B cell (primary cell): ENCODE measurements at regions not wholly inside any gene's neighbourhood (a gene's known extent, or its start where the extent isn't known, plus 50 kb on each side); places are given as distances from the start of the nearest gene placed in this dataset.

Experiments used
- ATAC-seq: fragments of 200-7000 bp; cut with Tn5 transposase; one replicate; pipeline ENCODE4 v1.10.0; 2021; ENCODE audit warnings: low read depth, mild to moderate bottlenecking, moderate number of reproducible peaks, moderate library complexity
- CTCF ChIA-PET: fragments of 350-600 bp; sonication (Branson Sonifier 250); formaldehyde crosslinking; loops from one replicate; lab custom pipeline; 2021; ENCODE audit warnings: antibody characterized with exemption, inconsistent platforms; lab: Charles Lee
- POLR2A ChIA-PET: fragments of 350-600 bp; sonication (Branson Sonifier 250); formaldehyde crosslinking; loops from one replicate; lab custom pipeline; 2021; ENCODE audit warnings: antibody characterized with exemption; lab: Charles Lee
- DNase-seq: peaks from one replicate; pipeline ENCODE4 v3.0.0; 2013
- H2AFZ ChIP-seq: 2 replicates; pipeline ENCODE4 v1.6.1; 2012; ENCODE audit warnings: mild to moderate bottlenecking, low read depth, low read length; ENCODE audit not compliant: insufficient read depth, poor library complexity, severe bottlenecking
- H3K27ac ChIP-seq, 2 donors: 1 replicate in 1 of 2; 2 replicates in 1 of 2; pipeline ENCODE4 v1.5.1; 2012 to 2013; ENCODE audit warnings: low read length in 2 of 2, mild to moderate bottlenecking in 2 of 2, moderate library complexity in 1 of 2
- H3K27me3 ChIP-seq, 4 experiments: fragments of 200-600 bp in 1 of 4; sonication (generic) in 1 of 4; replicated peaks in 1 of 4; 1 replicate in 2 of 4; 2 replicates in 2 of 4; pipeline versions ENCODE4 v1.6.1 to v1.7.0; 2013 to 2016; ENCODE audit warnings: low read length in 3 of 4, mild to moderate bottlenecking in 2 of 4, mixed read lengths in 1 of 4, moderate library complexity in 1 of 4; ENCODE audit not compliant: insufficient read depth in 4 of 4, control insufficient read depth in 3 of 4; ENCODE audit errors: control extremely low read depth in 1 of 4
- H3K36me3 ChIP-seq, 2 experiments: replicated peaks in 1 of 2; 1 replicate in 1 of 2; 2 replicates in 1 of 2; pipeline versions ENCODE4 v1.6.1 to v1.7.1; 2013; ENCODE audit warnings: low read length in 1 of 2; ENCODE audit not compliant: insufficient read depth in 2 of 2, control insufficient read depth in 1 of 2; ENCODE audit errors: control extremely low read depth in 1 of 2, extremely low read depth in 1 of 2
- H3K4me1 ChIP-seq, 2 donors: fragments of 200-600 bp in 1 of 2; sonication (generic) in 1 of 2; 1 replicate in 1 of 2; 2 replicates in 1 of 2; pipeline versions ENCODE4 v1.5.1 to v1.6.1; 2013 to 2017; ENCODE audit warnings: low read length in 2 of 2; ENCODE audit not compliant: control insufficient read depth in 2 of 2, insufficient read depth in 2 of 2
- H3K4me2 ChIP-seq: replicated peaks from 2 replicates; pipeline ENCODE3; 2012; ENCODE audit warnings: mild to moderate bottlenecking, low read depth, low read length; ENCODE audit not compliant: poor library complexity, severe bottlenecking
- H3K4me3 ChIP-seq, 5 experiments: fragments of 200-600 bp in 1 of 5; sonication (generic) in 1 of 5; 1 replicate in 3 of 5; 2 replicates in 2 of 5; pipeline versions ENCODE4 v1.5.1 to v1.7.0; 2011 to 2016; ENCODE audit warnings: low read length in 4 of 5, mild to moderate bottlenecking in 4 of 5, low read depth in 2 of 5, control low read depth in 1 of 5, moderate library complexity in 1 of 5; ENCODE audit not compliant: insufficient read depth in 1 of 5; ENCODE audit errors: control extremely low read depth in 1 of 5, extremely low read depth in 1 of 5
- H3K79me2 ChIP-seq: fragments of 200-600 bp; sonication (generic); one replicate; pipeline ENCODE4 v1.6.0; 2016; ENCODE audit warnings: low read length; ENCODE audit not compliant: control insufficient read depth, insufficient read depth
- H3K9ac ChIP-seq: fragments of 200-600 bp; sonication (generic); 2 replicates; pipeline ENCODE4 v1.6.1; 2017; ENCODE audit warnings: mild to moderate bottlenecking, low read length, moderate library complexity
- H3K9me3 ChIP-seq, 3 donors: one replicate each; pipeline versions ENCODE4 v1.6.1 to v1.7.1; 2013; ENCODE audit warnings: low read length in 2 of 3; ENCODE audit not compliant: control insufficient read depth in 2 of 3, insufficient read depth in 1 of 3; ENCODE audit errors: control extremely low read depth in 1 of 3
- H4K20me1 ChIP-seq: 2 replicates; pipeline ENCODE4 v1.6.0; 2012; ENCODE audit warnings: mild to moderate bottlenecking, low read length; ENCODE audit not compliant: insufficient read depth, control insufficient read depth, poor library complexity, severe bottlenecking
- H3K27ac Mint-ChIP-seq: one replicate; pipeline ENCODE4 v1.8.0; 2021; ENCODE audit warnings: mixed read lengths
- H3K27me3 Mint-ChIP-seq: one replicate; pipeline ENCODE4 v1.8.0; 2021; ENCODE audit warnings: mixed read lengths
- H3K4me1 Mint-ChIP-seq: one replicate; pipeline ENCODE4 v1.8.0; 2021; ENCODE audit warnings: mixed read lengths
- H3K4me3 Mint-ChIP-seq: one replicate; pipeline ENCODE4 v1.8.0; 2021; ENCODE audit warnings: mixed read lengths
- H3K9me3 Mint-ChIP-seq: one replicate; pipeline ENCODE4 v1.8.0; 2022; ENCODE audit warnings: mixed read lengths; ENCODE audit not compliant: insufficient read depth
- EZH2 ChIP-seq: IDR thresholded peaks from 2 replicates; pipeline ENCODE4 v1.6.1; 2012; ENCODE audit warnings: borderline replicate concordance, low read depth, mild to moderate bottlenecking, moderate library complexity, low read length; ENCODE audit not compliant: insufficient read depth, poor library complexity, severe bottlenecking
- WGBS: methylation state at CpG from one replicate; pipeline ENCODE4 v1.1.5; 2013; ENCODE audit warnings: missing lambda C conversion rate; ENCODE audit not compliant: insufficient coverage; 5-methylcytosine and 5-hydroxymethylcytosine counted together
- intact Hi-C: fragments of 100-400 bp; cut with micrococcal nuclease; formaldehyde crosslinking; loops from one replicate; pipeline ENCODE4 v1.10.0; 2022
- TF ChIP-seq, protein P1 (sequence below): fragments of 200-600 bp; IDR thresholded peaks from one replicate; pipeline ENCODE4 v1.8.0; 2022; ENCODE audit warnings: antibody characterized with exemption, mild to moderate bottlenecking

DNA sequence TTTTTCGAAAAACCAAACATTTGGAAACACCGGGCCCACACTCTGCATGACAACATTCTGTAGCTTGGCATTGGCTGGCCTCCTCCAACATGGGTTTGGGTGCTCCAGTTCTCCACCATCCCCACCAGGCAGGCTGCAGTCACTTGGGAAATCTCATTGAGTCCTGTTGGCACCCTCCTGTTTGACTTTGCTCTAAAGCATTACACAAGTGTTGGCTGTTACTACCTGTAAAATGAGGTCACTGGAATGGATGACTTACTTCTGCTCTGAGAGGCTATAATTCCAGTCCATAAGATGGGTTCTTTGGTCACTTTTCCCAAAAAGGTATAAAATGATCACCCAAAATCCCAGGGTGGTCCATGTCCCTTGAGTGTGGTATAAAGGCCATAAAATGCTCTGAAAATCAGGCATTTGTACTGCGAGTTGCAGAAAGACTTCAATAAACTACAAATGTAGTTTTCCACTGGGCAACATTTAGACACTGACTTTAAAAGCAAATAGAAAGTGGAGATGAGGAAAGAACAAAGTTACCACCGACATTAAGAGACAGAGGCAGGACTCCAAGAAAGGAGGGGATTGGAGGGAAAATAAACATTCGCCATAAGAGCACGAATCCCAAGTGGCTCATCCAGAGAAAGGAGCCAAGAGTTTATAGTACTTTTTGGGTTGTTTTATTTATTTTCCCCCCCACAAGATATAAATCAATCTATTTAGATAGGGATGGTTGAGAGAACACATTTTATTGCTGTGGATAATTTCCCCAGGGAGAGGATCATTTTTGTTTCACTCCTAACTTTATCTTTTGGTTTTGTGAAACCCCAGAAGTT lies 295.1 kb downstream of the TLE1 start:
- TF ChIP-seq, protein P1, sequence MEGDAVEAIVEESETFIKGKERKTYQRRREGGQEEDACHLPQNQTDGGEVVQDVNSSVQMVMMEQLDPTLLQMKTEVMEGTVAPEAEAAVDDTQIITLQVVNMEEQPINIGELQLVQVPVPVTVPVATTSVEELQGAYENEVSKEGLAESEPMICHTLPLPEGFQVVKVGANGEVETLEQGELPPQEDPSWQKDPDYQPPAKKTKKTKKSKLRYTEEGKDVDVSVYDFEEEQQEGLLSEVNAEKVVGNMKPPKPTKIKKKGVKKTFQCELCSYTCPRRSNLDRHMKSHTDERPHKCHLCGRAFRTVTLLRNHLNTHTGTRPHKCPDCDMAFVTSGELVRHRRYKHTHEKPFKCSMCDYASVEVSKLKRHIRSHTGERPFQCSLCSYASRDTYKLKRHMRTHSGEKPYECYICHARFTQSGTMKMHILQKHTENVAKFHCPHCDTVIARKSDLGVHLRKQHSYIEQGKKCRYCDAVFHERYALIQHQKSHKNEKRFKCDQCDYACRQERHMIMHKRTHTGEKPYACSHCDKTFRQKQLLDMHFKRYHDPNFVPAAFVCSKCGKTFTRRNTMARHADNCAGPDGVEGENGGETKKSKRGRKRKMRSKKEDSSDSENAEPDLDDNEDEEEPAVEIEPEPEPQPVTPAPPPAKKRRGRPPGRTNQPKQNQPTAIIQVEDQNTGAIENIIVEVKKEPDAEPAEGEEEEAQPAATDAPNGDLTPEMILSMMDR = no peak
- no peak for TF ChIP-seq EZH2
- no peaks in the 10 kb centered on the region for H3K36me3 ChIP-seq
- no peak overlapping the region for H3K4me3 ChIP-seq
- Mint-ChIP-seq H3K27me3 (no peaks in the 10 kb centered on the region), H3K4me3 (no peak overlapping the region), H3K27ac (no peak overlapping the region), H3K9me3 (no peaks in the 10 kb centered on the region), H3K4me1 (no peaks in the 10 kb centered on the region)
- ChIA-PET POLR2A (no interaction called here), CTCF (no interaction called here)
- no peak for ATAC-seq
- H3K27ac ChIP-seq = no peak overlapping the region
- no peaks in the 10 kb centered on the region for H3K4me1 ChIP-seq
- intact Hi-C loops = no loop called here
- whole genome bisulfite sequencing = 100% methylated on average over 2 of the region's 6 CpGs
- H3K9ac ChIP-seq = no peak overlapping the region
- DNase-seq = no peak
- no peak overlapping the region for H3K4me2 ChIP-seq
- no peaks in the 10 kb centered on the region for H4K20me1 ChIP-seq
- H2AFZ ChIP-seq = no peak overlapping the region
- no peaks in the 10 kb centered on the region for H3K27me3 ChIP-seq
- H3K79me2 ChIP-seq = no peaks in the 10 kb centered on the region
- H3K9me3 ChIP-seq = no peaks in the 10 kb centered on the region

DNA sequence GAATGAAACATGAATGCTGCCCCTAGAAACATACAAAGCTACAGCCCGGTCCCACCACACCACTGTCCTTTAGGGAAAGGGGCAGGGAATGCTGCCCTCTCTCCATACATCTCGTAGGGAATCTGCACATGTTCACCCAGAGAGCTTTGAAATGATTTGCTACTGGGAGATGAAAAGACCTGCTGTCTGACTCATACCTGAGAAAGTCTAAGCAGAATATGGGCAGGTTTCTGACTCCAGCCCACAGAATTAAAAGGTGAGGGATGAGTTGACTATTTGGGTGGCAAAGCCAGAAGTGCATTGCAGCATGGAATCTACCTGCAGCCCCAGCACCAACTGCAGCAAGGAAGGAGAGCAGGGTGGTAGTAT lies 297.9 kb downstream of the TLE1 start:
- Mint-ChIP-seq H3K27ac (no peak overlapping the region), H3K4me1 (no peaks in the 10 kb centered on the region), H3K4me3 (no peak overlapping the region), H3K27me3 (no peaks in the 10 kb centered on the region), H3K9me3 (no peaks in the 10 kb centered on the region)
- ChIA-PET CTCF (no interaction called here), POLR2A (no interaction called here)
- Histone ChIP-seq H3K79me2 (no peaks in the 10 kb centered on the region), H4K20me1 (no peaks in the 10 kb centered on the region), H3K9ac (no peak overlapping the region), H3K4me3 (no peak overlapping the region), H3K4me1 (no peaks in the 10 kb centered on the region), H3K36me3 (no peaks in the 10 kb centered on the region), H2AFZ (no peak overlapping the region), H3K9me3 (no peaks in the 10 kb centered on the region), H3K27ac (no peak overlapping the region), H3K4me2 (no peak overlapping the region), H3K27me3 (peaks cover 0 to 3% (median 0%) of the 10 kb centered on the region in 4 experiments)
- WGBS = no CpG with 5 or more reads among the region's 2 CpGs
- ATAC-seq (no peak), DNase-seq (no peak)
- intact Hi-C loops = no loop called here
- TF ChIP-seq, protein P1 = no peak
- TF ChIP-seq EZH2 = no peak
